GM12892 (cell line): ENCODE measurements at regions not wholly inside any gene's neighbourhood (a gene's known extent, or its start where the extent isn't known, plus 50 kb on each side); places are given as distances from the start of the nearest gene placed in this dataset.

Experiments
- POLR2A ChIP-seq: IDR thresholded peaks from 2 replicates; pipeline ENCODE4 v1.6.1; 2011; ENCODE audit warnings: low read depth, low read length, control low read depth
- POLR2AphosphoS5 ChIP-seq: IDR thresholded peaks from 2 replicates; pipeline ENCODE4 v1.6.1; 2011; ENCODE audit warnings: low read depth, low read length, control low read depth
- TAF1 ChIP-seq: IDR thresholded peaks from 2 replicates; pipeline ENCODE4 v1.6.1; 2011; ENCODE audit warnings: low read depth, mild to moderate bottlenecking, control low read depth, low read length, borderline replicate concordance

- no peak for TF ChIP-seq TAF1
- TF ChIP-seq POLR2A = no peak
- no peak for TF ChIP-seq POLR2AphosphoS5
Measured at GRCh38 chr14:44396226-44396625, 110.9 kb downstream of the FSCB start.
